ENCODE measurements at regions not wholly inside any gene's neighbourhood (a gene's known extent, or its start where the extent isn't known, plus 50 kb on each side); places are given as distances from the start of the nearest gene placed in this dataset.

DNA sequence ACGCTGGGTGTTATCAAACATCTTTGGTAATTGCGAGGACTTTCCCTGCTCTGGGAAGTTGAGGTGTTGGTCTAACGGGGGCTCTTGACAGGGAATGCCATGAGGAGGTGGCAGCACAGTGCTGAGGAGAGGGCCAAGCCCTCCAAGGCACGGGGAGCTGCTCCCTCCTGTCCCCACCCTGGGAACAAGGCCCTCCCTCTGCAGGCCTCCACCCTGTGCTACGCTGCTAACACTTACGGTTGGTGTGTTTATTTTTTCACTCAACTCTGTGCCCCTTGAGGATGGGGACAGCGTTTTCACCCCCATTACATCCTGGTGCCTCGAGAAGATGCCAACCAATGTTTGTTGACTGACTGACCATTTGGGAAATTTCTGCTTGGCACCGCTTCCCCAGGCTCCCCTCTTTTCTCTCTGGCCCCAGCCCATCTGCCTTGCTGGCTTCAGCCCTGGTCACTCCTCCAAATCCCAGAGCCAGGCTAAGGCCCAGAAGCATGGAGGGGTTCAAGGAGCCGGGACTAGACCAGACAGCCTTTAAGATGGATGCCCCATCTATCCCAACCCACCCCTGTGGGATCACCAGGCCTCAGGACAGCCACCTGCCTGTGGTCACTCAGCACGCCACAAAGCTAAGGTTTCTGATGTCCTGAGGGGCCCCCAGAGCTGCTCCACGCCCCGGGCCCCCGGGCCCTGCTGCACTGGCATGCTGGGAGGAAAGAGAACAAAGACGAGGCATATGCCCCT lies 125.7 kb downstream of the BARX1 start:
- TF ChIP-seq, protein P1, sequence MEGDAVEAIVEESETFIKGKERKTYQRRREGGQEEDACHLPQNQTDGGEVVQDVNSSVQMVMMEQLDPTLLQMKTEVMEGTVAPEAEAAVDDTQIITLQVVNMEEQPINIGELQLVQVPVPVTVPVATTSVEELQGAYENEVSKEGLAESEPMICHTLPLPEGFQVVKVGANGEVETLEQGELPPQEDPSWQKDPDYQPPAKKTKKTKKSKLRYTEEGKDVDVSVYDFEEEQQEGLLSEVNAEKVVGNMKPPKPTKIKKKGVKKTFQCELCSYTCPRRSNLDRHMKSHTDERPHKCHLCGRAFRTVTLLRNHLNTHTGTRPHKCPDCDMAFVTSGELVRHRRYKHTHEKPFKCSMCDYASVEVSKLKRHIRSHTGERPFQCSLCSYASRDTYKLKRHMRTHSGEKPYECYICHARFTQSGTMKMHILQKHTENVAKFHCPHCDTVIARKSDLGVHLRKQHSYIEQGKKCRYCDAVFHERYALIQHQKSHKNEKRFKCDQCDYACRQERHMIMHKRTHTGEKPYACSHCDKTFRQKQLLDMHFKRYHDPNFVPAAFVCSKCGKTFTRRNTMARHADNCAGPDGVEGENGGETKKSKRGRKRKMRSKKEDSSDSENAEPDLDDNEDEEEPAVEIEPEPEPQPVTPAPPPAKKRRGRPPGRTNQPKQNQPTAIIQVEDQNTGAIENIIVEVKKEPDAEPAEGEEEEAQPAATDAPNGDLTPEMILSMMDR (IDR thresholded peaks at IDR 0.05; ENCODE audit: control insufficient read depth, extremely low read depth, insufficient read depth) = no peak
- no peak for DNase-seq (ENCODE audit: low read depth)
- H3K4me3 ChIP-seq (ENCODE audit: low read depth, low read length) = no peak overlapping the region

DNA sequence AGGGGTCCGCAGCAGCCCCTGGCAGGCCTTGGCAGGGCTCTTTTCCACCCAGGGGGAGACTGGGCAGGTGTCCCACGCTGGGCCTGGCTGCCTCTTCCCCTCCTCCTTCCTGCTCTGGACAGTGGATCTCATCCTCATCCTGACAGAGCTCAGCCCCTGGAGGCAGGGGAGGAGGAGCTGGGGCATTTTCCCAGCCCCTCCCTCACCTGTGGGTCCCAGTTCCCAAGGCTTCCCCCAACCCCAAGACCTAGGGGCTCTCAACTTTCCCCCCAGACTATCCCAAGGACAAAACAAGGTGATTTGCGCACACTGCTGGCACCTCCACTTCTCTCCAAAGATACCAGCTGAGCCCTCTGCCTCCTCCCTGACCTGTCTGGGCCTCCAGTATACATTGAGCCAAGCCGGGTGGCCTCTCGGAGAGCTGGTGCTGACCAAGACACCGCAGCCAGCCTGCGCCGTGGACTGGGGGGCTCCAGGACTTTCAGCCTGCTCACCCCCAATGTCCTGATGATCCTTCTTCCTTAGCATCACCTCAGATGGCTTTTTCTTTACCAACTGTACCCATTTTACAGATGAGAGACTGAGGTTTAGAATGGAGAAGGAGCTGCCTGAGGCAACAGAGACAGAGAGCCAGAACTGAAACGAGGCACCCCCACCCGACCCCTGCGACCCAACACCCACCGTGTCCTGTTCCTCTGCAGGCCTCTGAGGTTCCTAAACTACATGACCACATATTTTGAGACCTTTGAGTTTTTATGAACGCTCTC lies 126.6 kb downstream of the BARX1 start:
- DNase-seq (ENCODE audit: low read depth) = no peak
- TF ChIP-seq, protein P1 (IDR thresholded peaks at IDR 0.05; ENCODE audit: control insufficient read depth, extremely low read depth, insufficient read depth) = no peak
- no peak overlapping the region for H3K4me3 ChIP-seq (ENCODE audit: low read depth, low read length)

DNA sequence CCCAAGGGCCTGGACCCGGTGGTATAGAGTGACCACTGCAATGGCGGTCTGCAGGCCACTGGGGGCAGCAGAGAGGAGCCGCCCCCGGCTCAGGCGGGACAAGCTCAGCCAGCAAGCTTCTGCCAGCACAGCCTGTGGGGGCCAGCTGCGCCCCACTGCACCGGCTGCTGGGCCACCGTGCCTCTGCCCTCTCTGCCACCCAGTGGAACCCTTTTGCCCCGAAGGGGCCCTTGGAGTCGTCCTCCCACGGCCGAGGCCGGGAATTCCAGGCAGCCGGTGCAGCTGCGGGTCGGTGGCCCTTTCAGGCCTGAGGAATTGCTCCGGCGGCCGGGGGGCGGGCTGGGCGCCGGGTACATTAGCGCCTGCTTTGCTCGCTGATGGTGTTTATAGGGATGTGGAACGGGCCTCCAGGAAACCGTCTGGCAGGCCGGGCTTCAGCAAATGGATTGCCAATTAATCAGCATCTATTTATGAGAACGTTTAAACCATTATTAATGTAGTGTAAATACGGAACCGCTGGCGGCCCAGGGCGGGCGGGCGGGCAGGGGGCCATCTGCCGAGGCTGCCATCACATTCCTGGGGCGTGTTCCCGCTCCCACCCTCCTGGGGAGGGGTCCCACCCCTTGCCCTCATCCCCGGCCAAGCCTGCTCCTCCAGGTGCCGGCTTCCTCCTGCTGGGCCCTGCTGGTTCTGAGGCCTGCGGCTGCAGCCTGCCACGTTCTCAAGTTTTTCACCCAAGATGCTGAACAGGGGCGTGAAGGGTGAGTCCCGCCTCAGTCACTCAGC lies 127.4 kb downstream of the BARX1 start:
- no peak overlapping the region for H3K4me3 ChIP-seq (ENCODE audit: low read depth, low read length)
- no peak for DNase-seq (ENCODE audit: low read depth)
- TF ChIP-seq, protein P1 (IDR thresholded peaks at IDR 0.05; ENCODE audit: control insufficient read depth, extremely low read depth, insufficient read depth) = peak; percentile 72

DNA sequence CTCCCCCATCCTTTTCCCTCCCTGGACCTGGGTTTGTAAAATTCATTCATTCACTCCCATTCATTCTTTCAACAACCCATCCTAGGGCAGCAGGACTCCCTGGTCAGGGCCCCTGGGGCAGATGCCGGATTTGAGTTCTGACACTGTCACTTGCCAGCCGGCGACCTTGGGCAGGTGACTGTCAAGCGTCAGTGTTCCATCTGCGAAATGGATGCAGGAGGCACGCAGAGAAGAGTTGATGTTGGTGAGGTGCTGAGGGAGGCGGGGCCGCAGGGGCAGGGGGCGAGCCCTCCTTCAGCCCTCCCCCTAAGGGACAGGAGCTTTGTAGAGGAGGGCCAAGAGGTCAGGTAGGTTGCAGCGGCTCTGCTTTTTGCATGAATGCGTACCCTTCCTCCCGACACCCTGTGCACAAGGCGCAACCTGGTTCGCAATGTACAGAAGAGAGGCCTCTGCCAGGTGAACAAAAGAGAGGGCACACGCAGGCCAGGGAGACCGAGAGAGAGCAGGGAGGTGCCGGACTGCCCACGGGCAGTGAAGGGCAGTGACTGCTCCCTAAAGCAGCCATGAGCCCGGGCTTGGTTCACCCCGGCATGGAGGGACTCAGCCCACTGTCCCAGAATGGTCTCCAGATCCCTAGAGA lies 128.1 kb downstream of the BARX1 start:
- no peak overlapping the region for H3K4me3 ChIP-seq (ENCODE audit: low read depth, low read length)
- TF ChIP-seq, protein P1 (IDR thresholded peaks at IDR 0.05; ENCODE audit: control insufficient read depth, extremely low read depth, insufficient read depth) = no peak
- no peak for DNase-seq (ENCODE audit: low read depth)

DNA sequence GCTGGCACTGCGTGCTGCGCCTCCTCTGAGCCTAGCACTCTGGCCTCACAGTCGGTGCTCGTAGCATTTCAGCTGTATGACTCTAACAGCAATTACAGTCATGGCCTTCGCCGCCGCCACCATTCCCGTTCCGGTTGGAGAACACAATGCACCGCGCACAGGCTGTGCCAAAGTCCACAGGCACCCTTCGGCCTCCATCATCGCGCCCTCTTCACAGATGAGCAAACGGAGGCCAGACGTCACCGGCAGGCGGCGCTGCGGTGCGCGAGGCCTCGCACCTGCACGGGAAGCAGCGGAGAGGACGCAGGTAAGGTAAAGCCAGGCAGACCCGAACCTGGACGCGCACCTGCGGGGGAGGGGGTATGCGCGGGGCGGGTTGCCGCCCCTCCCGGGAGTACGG lies 128.9 kb downstream of the BARX1 start:
- no peak for DNase-seq (ENCODE audit: low read depth)
- TF ChIP-seq, protein P1 (IDR thresholded peaks at IDR 0.05; ENCODE audit: control insufficient read depth, extremely low read depth, insufficient read depth) = no peak
- no peak overlapping the region for H3K4me3 ChIP-seq (ENCODE audit: low read depth, low read length)

DNA sequence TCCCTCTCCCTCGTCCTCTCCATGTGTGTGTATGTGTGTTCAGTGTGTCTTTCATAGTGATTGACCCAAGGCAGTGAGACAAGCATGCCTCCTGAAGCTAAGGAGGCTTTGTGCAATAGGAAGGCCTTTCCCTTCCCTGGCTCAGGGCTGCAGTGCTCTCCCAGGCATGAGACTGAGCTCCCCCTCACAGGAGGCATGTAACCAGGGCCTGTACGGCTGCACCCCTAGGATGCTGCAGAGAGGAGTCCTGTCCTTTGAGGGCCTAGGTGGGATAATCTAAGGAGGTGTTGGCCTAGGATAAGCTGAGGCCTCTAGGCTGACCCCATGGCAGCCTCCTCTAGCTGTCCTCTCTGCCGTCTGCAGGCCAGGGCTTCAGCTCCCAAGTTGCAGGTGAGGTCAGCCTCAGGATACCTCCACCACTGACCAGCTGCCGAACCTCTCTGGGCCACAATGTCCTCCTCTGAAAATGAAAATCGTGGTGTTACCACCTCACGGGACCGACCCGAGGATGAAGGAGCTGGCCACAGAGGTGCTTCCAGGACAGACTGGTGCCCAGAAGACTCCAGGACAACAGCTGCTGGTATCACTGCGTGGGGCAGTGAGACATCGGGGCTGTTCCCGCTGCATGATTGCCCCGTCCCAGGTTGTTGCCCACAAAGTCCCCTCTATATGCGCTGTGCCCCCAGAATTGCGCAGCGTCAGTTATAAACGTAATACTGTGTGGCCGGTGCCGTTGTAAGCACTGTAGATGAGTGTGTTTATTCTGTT lies 129.6 kb downstream of the BARX1 start:
- H3K4me3 ChIP-seq (ENCODE audit: low read depth, low read length) = no peak overlapping the region

More for the DNA sequence above, 129.6 kb downstream of the BARX1 start:
- TF ChIP-seq, protein P1 (IDR thresholded peaks at IDR 0.05; ENCODE audit: control insufficient read depth, extremely low read depth, insufficient read depth) = no peak
- no peak for DNase-seq (ENCODE audit: low read depth)
